ENCODE measurements at regions not wholly inside any gene's neighbourhood (a gene's known extent, or its start where the extent isn't known, plus 50 kb on each side); places are given as distances from the start of the nearest gene placed in this dataset.

DNA sequence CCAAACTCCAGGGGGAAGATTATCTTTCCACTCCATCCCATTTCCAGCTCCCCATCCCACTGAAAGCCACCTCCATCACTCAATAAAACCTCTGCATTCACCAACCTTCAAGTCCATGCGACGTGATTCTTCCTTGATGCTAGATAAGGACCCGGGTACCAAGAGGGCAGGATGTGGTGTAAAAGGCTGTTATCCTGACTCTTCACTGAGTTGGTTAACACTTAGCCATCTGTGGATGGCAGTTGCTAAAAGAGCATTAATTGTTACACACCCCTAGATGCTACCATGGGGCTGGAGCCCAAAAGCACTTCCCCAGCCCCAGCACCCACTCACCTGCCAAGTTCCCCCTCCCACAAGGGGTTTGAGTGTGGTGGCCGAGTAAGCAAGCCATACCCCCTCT is 53.4 kb upstream of the DPP10 start:
- DNase-seq (ENCODE audit: low spot score) (no peak), FAIRE-seq (no peak)
